K562 (cell line): ENCODE measurements at regions not wholly inside any gene's neighbourhood (a gene's known extent, or its start where the extent isn't known, plus 50 kb on each side); places are given as distances from the start of the nearest gene placed in this dataset.

Source experiments
- ATAC-seq: fragments of 200-7000 bp; cut with Tn5 transposase; 3 replicates; pipeline ENCODE4 v1.9.1; 2020; ENCODE audit warnings: moderate library complexity
- BruUV-seq: library from RNA; stranded (reverse); fragments of 400-500 nt; replicated peaks from 2 replicates; lab custom pipeline; 2021; lab: Mats Ljungman, UMichigan
- CTCF ChIA-PET: fragments of 300-600 bp; formaldehyde crosslinking; extraction: SDS; loops from one replicate; lab custom pipeline; 2021; ENCODE audit warnings: low intra/inter-chr PET ratio; lab: Yijun Ruan, JAX
- POLR2A ChIA-PET: fragments of 300-600, 350-650 bp; sonication (Branson Sonifier 250); formaldehyde crosslinking; extraction: SDS; loops from one replicate; lab custom pipeline; 2021; ENCODE audit warnings: antibody characterized with exemption, inconsistent platforms; lab: Yijun Ruan, JAX
- DNase-seq, 4 experiments: peaks; one replicate each; pipeline versions ENCODE4 v3.0.0 to v3.0.0-alpha.2; 2011 to 2018; ENCODE audit warnings: low spot score in 3 of 4, mixed read lengths in 3 of 4; ENCODE audit errors: extremely low read depth in 1 of 4
- FAIRE-seq: peaks from 2 replicates; lab custom pipeline; 2011; peaks lifted over from hg19 to GRCh38; lab: Jason Lieb, UNC
- H2AFZ ChIP-seq: 2 replicates; pipeline ENCODE4 v1.6.0; 2011; ENCODE audit warnings: low read depth, low read length, control low read depth, inconsistent platforms
- H3K27ac ChIP-seq: fragments of 200-600 bp; 3 replicates; pipeline ENCODE4 v1.8.0; 2011; ENCODE audit warnings: low read depth, mild to moderate bottlenecking, control low read depth, inconsistent platforms, low read length, moderate library complexity, mixed read lengths; ENCODE audit errors: extremely low read depth
- H3K27me3 ChIP-seq, 2 experiments: fragments of 300-600 bp in 1 of 2; 2 replicates in 1 of 2; 3 replicates in 1 of 2; pipeline versions ENCODE4 v1.6.0 to v1.8.0; 2011; ENCODE audit warnings: inconsistent platforms in 2 of 2, low read length in 2 of 2, mild to moderate bottlenecking in 1 of 2, mixed read lengths in 1 of 2, moderate library complexity in 1 of 2; ENCODE audit not compliant: control insufficient read depth in 2 of 2, insufficient read depth in 2 of 2
- H3K36me3 ChIP-seq: fragments of 300-600 bp; 3 replicates; pipeline ENCODE4 v1.8.0; 2011; ENCODE audit warnings: mild to moderate bottlenecking, low read length, inconsistent platforms; ENCODE audit not compliant: control insufficient read depth, insufficient read depth
- H3K4me1 ChIP-seq, 2 experiments: fragments of 200-600 bp in 1 of 2; replicated peaks in 1 of 2; 2 replicates in 1 of 2; 3 replicates in 1 of 2; pipeline versions ENCODE4 v1.5.1 to v1.8.0; 2011; ENCODE audit warnings: inconsistent platforms in 2 of 2, low read length in 2 of 2, mild to moderate bottlenecking in 1 of 2, mixed read lengths in 1 of 2, moderate library complexity in 1 of 2; ENCODE audit not compliant: control insufficient read depth in 2 of 2, insufficient read depth in 2 of 2
- H3K4me2 ChIP-seq: 2 replicates; pipeline ENCODE4 v1.6.1; 2011; ENCODE audit warnings: low read length, control low read depth, inconsistent platforms, mixed read lengths; ENCODE audit not compliant: insufficient read depth
- H3K4me3 ChIP-seq: fragments of 200-600 bp; sonication (generic), shearing (Covaris generic); 2 replicates; pipeline ENCODE4 v1.5.1; 2016; ENCODE audit warnings: control low read depth, inconsistent platforms
- H3K79me2 ChIP-seq: fragments of 200-600 bp; 3 replicates; pipeline ENCODE4 v1.8.0; 2011; ENCODE audit warnings: low read length, inconsistent platforms; ENCODE audit not compliant: control insufficient read depth, insufficient read depth
- H3K9ac ChIP-seq, 2 experiments: 2 replicates each; pipeline versions ENCODE4 v1.6.0 to v1.6.1; 2011; ENCODE audit warnings: low read depth in 2 of 2, low read length in 2 of 2, control low read depth in 1 of 2, inconsistent platforms in 1 of 2, mild to moderate bottlenecking in 1 of 2, mixed read lengths in 1 of 2; ENCODE audit not compliant: insufficient read depth in 1 of 2
- H3K9me1 ChIP-seq: one replicate; pipeline ENCODE4 v1.6.0; 2011; ENCODE audit warnings: inconsistent platforms, mild to moderate bottlenecking, low read length, moderate library complexity; ENCODE audit not compliant: control insufficient read depth, insufficient read depth
- H3K9me3 ChIP-seq: replicated peaks from 2 replicates; pipeline ENCODE4 v1.5.1; 2011; ENCODE audit warnings: low read depth, low read length, inconsistent platforms; ENCODE audit not compliant: control insufficient read depth, insufficient read depth
- H4K20me1 ChIP-seq: replicated peaks from 2 replicates; pipeline ENCODE4 v1.6.1; 2011; ENCODE audit warnings: low read length, inconsistent platforms, mixed read lengths; ENCODE audit not compliant: control insufficient read depth, insufficient read depth
- CBX1 ChIP-seq: sonication (generic); IDR thresholded peaks from 2 replicates; pipeline ENCODE4 v1.6.1; 2016; ENCODE audit warnings: antibody characterized with exemption, low read depth, mild to moderate bottlenecking
- E2F4 ChIP-seq: sonication (generic); formaldehyde crosslinking; IDR thresholded peaks from 2 replicates; pipeline ENCODE4 v1.8.0; 2022; ENCODE audit warnings: mild to moderate bottlenecking, low read depth, missing genetic modification reagents
- ETS2 ChIP-seq: IDR thresholded peaks from 2 replicates; pipeline ENCODE4 v1.6.1; 2016; ENCODE audit warnings: borderline replicate concordance, missing genetic modification characterization, mild to moderate bottlenecking, moderate library complexity, missing compliant biosample characterization; ENCODE audit not compliant: poor library complexity, severe bottlenecking
- FOXA3 ChIP-seq, 2 experiments: fragments of 450-650 bp in 1 of 2; sonication (generic) in 1 of 2; formaldehyde crosslinking; IDR thresholded peaks in 1 of 2; conservative IDR thresholded peaks in 1 of 2; 2 replicates each; pipeline versions ENCODE4 v1.4.0 to v1.8.0; 2020 to 2022; ENCODE audit warnings: mild to moderate bottlenecking in 2 of 2, missing genetic modification reagents in 1 of 2
- HDGF ChIP-seq: fragments of 450-650 bp; IDR thresholded peaks from 2 replicates; pipeline ENCODE4 v1.6.1; 2016
- ILF3 ChIP-seq: fragments of 450-650 bp; IDR thresholded peaks from 2 replicates; pipeline ENCODE4 v1.6.1; 2018; ENCODE audit warnings: antibody characterized with exemption, mild to moderate bottlenecking, moderate library complexity, borderline replicate concordance
- KLF10 ChIP-seq: fragments of 250-450 bp; sonication (Bioruptor Pico); IDR thresholded peaks from 2 replicates; pipeline ENCODE4 v1.6.1; 2021; ENCODE audit warnings: matching md5 sums
- NBN ChIP-seq: fragments of 450-650 bp; IDR thresholded peaks from 2 replicates; pipeline ENCODE4 v1.6.1; 2016; ENCODE audit warnings: low read depth, mild to moderate bottlenecking
- NCOA6 ChIP-seq: fragments of 450-650 bp; IDR thresholded peaks from 2 replicates; pipeline ENCODE4 v1.6.1; 2017; ENCODE audit warnings: mild to moderate bottlenecking
- NFE2L1 ChIP-seq: fragments of 450-650 bp; IDR thresholded peaks from 2 replicates; pipeline ENCODE4 v1.6.1; 2016; ENCODE audit warnings: missing genetic modification characterization, low read depth, mild to moderate bottlenecking, missing compliant biosample characterization, moderate library complexity, borderline replicate concordance
- NFYB ChIP-seq: IDR thresholded peaks from 2 replicates; pipeline ENCODE4 v1.6.1; 2011; ENCODE audit warnings: mild to moderate bottlenecking, moderate library complexity; ENCODE audit not compliant: insufficient read length; ENCODE audit errors: extremely low read depth
- SNAPC5 ChIP-seq: fragments of 250-450 bp; sonication (Bioruptor Pico); IDR thresholded peaks from 2 replicates; pipeline ENCODE4 v1.8.0; 2021; ENCODE audit warnings: moderate library complexity, mild to moderate bottlenecking, inconsistent platforms
- SNIP1 ChIP-seq: fragments of 450-650 bp; IDR thresholded peaks from 2 replicates; pipeline ENCODE4 v1.7.1; 2017; ENCODE audit warnings: low read depth, mild to moderate bottlenecking
- SUPT5H ChIP-seq: fragments of 450-650 bp; IDR thresholded peaks from 2 replicates; pipeline ENCODE4 v1.6.1; 2016
- ZBTB33 ChIP-seq: sonication (generic); formaldehyde crosslinking; IDR thresholded peaks from 2 replicates; pipeline ENCODE4 v1.8.1; 2023; ENCODE audit warnings: mild to moderate bottlenecking, missing genetic modification reagents
- ZFP36 ChIP-seq: fragments of 150-350 bp; IDR thresholded peaks from 2 replicates; pipeline ENCODE4 v1.6.1; 2018; ENCODE audit warnings: low read length, low read depth; ENCODE audit not compliant: partially characterized antibody
- ZNF24 ChIP-seq: fragments of 450-650 bp; IDR thresholded peaks from 2 replicates; pipeline ENCODE4 v1.6.1; 2016
- ZNF644 ChIP-seq: fragments of 200-800 bp; sonication (Bioruptor generic); IDR thresholded peaks from 2 replicates; pipeline ENCODE4 v1.6.1; 2016; ENCODE audit warnings: low read depth, missing genetic modification characterization, missing compliant biosample characterization
- WGBS: fragments of 100-300 bp; shearing (Covaris generic); methylation state at CpG from one replicate; pipeline ENCODE4 v1.1.6; 2016; ENCODE audit warnings: low coverage, mixed read lengths; ENCODE audit not compliant: insufficient coverage; ENCODE audit errors: missing lambda C conversion rate; 5-methylcytosine and 5-hydroxymethylcytosine counted together
- in situ Hi-C: fragments of 300-500 bp; cut with MboI; formaldehyde crosslinking; loops from 4 replicates; pipeline ENCODE4 v1.15.0; 2018; ENCODE audit warnings: inconsistent platforms, mixed read lengths
- intact Hi-C: fragments of 100-400 bp; cut with micrococcal nuclease; formaldehyde crosslinking; loops from 2 replicates; pipeline ENCODE4 v1.14.2; 2022

- Histone ChIP-seq H3K9me3 (no peaks in the 10 kb centered on the region), H3K4me1 (no peaks in the 10 kb centered on the region), H3K36me3 (no peaks in the 10 kb centered on the region), H3K79me2 (no peaks in the 10 kb centered on the region), H3K4me2 (no peak overlapping the region), H2AFZ (no peak overlapping the region), H3K27me3 (peaks cover 0 to 6% of the 10 kb centered on the region in 2 experiments; a peak in 2 of 5 replicates), H3K9ac (no peak overlapping the region), H3K4me3 (no peak overlapping the region), H3K9me1 (no peaks in the 10 kb centered on the region), H4K20me1 (no peaks in the 10 kb centered on the region), H3K27ac (no peak overlapping the region)
- BruUV-seq = no TSS peak
- ChIA-PET POLR2A (no interaction called here), CTCF (interaction anchor here (0.7 kb wide), 1 partner anchor 28 kb away, joined by 3 read pairs; no protein-coding TSS in a partner anchor)
- FAIRE-seq (no peak), ATAC-seq (no peak), DNase-seq (no peak)
- 2% methylated on average over 7 of the region's 7 CpGs for WGBS
- intact Hi-C loops = no loop called here
- TF ChIP-seq FOXA3 (CRISPR knock-in tag; conservative IDR thresholded peaks at IDR 0.05 in 1 of 2, IDR thresholded peaks at IDR 0.05 in 1 of 2) (no peak), ETS2 (tag) (no peak), HDGF (no peak), NFE2L1 (tag) (no peak), ZBTB33 (CRISPR knock-in tag) (no peak), SNIP1 (no peak), ILF3 (no peak), SUPT5H (no peak), CBX1 (no peak), ZNF24 (no peak), NBN (no peak), ZNF644 (tag) (no peak), NFYB (no peak), NCOA6 (no peak), SNAPC5 (CRISPR knock-in tag) (no peak), KLF10 (CRISPR knock-in tag) (no peak), E2F4 (CRISPR knock-in tag) (no peak), ZFP36 (no peak)
- in situ Hi-C loops = no loop called here
Observed at GRCh38 chr3:177700117-177700516, 502.8 kb upstream of the TBL1XR1 start.
